Memory B cell (primary cell): ENCODE measurements at regions not wholly inside any gene's neighbourhood (a gene's known extent, or its start where the extent isn't known, plus 50 kb on each side); places are given as distances from the start of the nearest gene placed in this dataset.
"Not testable (repeated sequence)": the region's sequence is repeated elsewhere in the genome, so short reads cannot be mapped to it uniquely, and the experiment has no call there.

ENCODE experiments used
- ATAC-seq: fragments of 150-1000 bp; cut with Tn5 transposase; 2 replicates; pipeline ENCODE4 v1.10.0; 2021; ENCODE audit warnings: low read depth, mild to moderate bottlenecking, moderate library complexity
- DNase-seq, 2 donors: peaks; one replicate each; pipeline ENCODE4 v3.0.0; 2022; ENCODE audit warnings: low spot score in 2 of 2
- H3K27ac Mint-ChIP-seq: one replicate; pipeline ENCODE4 v1.8.0; 2022; ENCODE audit warnings: mild to moderate bottlenecking, moderate library complexity, mixed read lengths
- H3K27me3 Mint-ChIP-seq: one replicate; pipeline ENCODE4 v1.8.0; 2022; ENCODE audit warnings: mixed read lengths
- H3K36me3 Mint-ChIP-seq: one replicate; pipeline ENCODE4 v1.8.0; 2022; ENCODE audit warnings: mild to moderate bottlenecking, mixed read lengths
- H3K4me1 Mint-ChIP-seq: one replicate; pipeline ENCODE4 v1.8.0; 2022; ENCODE audit warnings: mixed read lengths
- H3K4me3 Mint-ChIP-seq: one replicate; pipeline ENCODE4 v1.8.0; 2022; ENCODE audit warnings: mild to moderate bottlenecking, moderate library complexity, mixed read lengths
- H3K9me3 Mint-ChIP-seq: one replicate; pipeline ENCODE4 v1.8.0; 2022; ENCODE audit warnings: mixed read lengths

DNA sequence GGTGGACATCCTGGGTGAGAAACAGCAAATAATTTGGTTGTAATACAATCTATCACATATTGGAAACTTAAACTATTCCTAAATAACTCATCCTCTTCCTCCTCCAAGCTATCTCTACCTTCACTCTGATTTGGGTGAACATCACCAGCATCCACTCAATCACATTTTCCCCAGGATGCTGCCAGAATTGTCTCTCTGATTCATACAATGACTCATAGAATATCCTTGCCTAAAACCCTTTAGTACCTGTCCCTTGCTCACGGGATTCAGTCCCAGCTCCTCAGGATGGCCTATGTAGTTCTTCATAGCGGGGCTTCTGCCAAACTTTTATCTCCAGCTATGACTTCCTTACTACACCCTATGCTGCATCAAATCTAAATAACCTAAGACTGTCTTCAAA, 146.8 kb downstream of the EMP1 start:
- peaks cover 4% of the 10 kb centered on the region for H3K9me3 Mint-ChIP-seq
- no peak overlapping the region for H3K4me3 Mint-ChIP-seq
- ATAC-seq: no peak
- no peaks in the 10 kb centered on the region for H3K36me3 Mint-ChIP-seq
- no peaks in the 10 kb centered on the region for H3K4me1 Mint-ChIP-seq
- DNase-seq: no peak
- peaks cover 19% of the 10 kb centered on the region for H3K27me3 Mint-ChIP-seq
- H3K27ac Mint-ChIP-seq: no peak overlapping the region

DNA sequence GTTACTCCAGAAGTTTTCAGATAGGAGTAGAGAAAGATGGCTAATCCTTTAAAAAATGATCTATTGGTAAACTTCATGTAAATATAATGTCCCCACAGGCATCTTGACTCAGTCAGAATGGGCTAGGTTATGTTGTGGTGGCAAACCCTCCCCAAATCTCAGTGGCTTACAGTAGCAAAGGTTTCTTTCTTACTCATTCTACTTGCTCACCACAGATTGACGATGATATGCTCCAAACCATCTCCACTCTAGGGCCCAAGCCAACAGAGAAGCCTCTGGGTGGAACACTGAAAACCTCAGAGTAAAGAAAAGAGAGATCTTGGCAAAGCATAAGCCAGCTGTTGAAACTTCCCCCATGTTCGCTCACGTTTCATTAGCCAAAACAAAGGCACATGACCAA, 146.4 kb downstream of the EMP1 start:
- H3K36me3 Mint-ChIP-seq: no peaks in the 10 kb centered on the region
- H3K27me3 Mint-ChIP-seq: peaks cover 19% of the 10 kb centered on the region
- H3K4me3 Mint-ChIP-seq: no peak overlapping the region
- H3K27ac Mint-ChIP-seq: no peak overlapping the region
- ATAC-seq (no peak), DNase-seq (no peak)
- H3K9me3 Mint-ChIP-seq: peaks cover 4% of the 10 kb centered on the region
- H3K4me1 Mint-ChIP-seq: no peaks in the 10 kb centered on the region

DNA sequence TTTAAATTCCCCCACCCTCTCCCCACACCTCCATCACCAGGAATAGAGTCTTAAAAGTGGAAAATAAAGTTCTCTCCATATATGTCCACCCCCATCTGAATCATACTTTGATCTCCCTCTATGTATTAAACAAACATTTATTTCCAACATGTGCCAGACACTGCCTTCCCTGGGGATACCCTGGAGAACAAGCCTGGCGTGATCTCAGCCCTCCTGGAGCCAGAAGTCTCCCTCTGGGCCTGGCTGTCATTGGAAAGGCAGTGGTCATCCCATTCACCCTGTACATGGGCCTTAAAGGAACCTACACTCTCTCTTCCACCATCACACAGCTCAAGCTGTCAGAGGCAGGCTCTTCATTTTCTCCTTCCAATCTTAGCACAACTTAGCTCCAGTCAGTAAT, 143.6 kb downstream of the EMP1 start:
- Mint-ChIP-seq H3K4me1 (no peaks in the 10 kb centered on the region), H3K36me3 (no peaks in the 10 kb centered on the region), H3K27ac (no peak overlapping the region), H3K4me3 (no peak overlapping the region), H3K27me3 (peaks cover 19% of the 10 kb centered on the region), H3K9me3 (peaks cover 4% of the 10 kb centered on the region)
- ATAC-seq: no peak
- DNase-seq: no peak

DNA sequence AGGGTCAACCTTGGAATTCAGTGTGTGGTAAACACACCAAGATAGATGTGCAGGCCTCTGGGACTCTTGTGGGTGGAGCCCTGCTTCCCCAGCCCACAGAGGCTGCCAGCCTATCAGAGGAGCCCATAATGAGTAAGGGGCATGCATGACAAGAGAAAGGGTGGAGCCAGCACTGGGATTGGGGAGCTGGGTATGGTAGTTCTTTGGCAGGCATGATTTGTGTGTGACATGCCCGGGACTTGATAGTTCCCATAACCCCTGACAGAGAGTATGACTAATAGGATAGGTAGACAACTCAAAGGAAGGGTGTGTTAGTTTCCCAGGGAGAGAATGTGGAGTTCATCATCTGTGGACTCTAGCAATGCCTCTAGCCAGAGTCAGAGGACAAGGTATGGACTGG, 143.0 kb downstream of the EMP1 start:
- Mint-ChIP-seq H3K27me3 (peaks cover 21% of the 10 kb centered on the region), H3K27ac (no peak overlapping the region), H3K4me1 (no peaks in the 10 kb centered on the region), H3K4me3 (no peak overlapping the region), H3K9me3 (peaks cover 4% of the 10 kb centered on the region), H3K36me3 (no peaks in the 10 kb centered on the region)
- no peak for DNase-seq
- no peak for ATAC-seq

DNA sequence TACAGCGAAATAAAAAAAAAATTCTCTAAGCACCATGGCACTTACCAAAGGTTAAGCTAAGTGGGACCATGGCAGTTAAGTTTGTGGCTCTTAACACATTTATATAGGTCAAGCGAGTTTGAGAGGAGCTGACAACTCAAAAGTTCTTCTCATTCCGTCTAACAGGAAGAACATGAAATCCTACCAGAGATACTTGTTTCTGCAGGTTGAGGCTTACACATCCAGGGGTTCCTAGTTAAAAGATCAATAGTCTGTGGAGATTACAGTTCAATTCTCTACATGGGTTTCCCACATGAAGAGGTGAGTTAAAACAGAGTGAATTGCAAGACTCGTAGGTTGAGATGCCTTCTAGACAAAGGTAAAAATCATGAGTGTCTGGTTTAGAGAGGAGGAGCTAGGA, 142.6 kb downstream of the EMP1 start:
- Mint-ChIP-seq H3K36me3 (no peaks in the 10 kb centered on the region), H3K9me3 (peaks cover 4% of the 10 kb centered on the region), H3K4me3 (no peak overlapping the region), H3K4me1 (no peaks in the 10 kb centered on the region), H3K27me3 (peaks cover 21% of the 10 kb centered on the region), H3K27ac (no peak overlapping the region)
- DNase-seq (no peak), ATAC-seq (no peak)

DNA sequence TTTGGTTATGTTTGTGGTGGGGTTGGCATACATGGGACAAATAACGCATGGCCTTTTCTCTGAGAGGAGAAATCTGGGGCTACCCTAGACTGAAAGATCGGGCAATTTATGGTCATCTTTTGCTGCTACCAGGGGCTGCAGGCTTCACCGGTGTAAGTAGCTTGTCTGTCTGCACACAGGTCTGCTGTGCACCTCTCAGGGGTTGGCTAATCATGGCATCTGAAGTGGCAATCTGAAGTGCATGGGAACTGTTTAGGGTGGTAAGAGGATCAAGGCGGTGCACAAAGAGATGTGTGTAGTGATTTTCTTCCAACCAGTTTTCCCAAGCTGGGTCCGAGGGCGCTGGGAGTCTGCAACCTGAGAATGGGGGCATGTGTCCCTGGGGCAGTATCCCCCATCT, 141.3 kb downstream of the EMP1 start:
- H3K36me3 Mint-ChIP-seq: no peaks in the 10 kb centered on the region
- ATAC-seq (no peak), DNase-seq (no peak)
- H3K9me3 Mint-ChIP-seq: peaks cover 4% of the 10 kb centered on the region
- no peaks in the 10 kb centered on the region for H3K4me1 Mint-ChIP-seq
- no peak overlapping the region for H3K4me3 Mint-ChIP-seq
- H3K27me3 Mint-ChIP-seq: peaks cover 18% of the 10 kb centered on the region
- H3K27ac Mint-ChIP-seq: no peak overlapping the region

DNA sequence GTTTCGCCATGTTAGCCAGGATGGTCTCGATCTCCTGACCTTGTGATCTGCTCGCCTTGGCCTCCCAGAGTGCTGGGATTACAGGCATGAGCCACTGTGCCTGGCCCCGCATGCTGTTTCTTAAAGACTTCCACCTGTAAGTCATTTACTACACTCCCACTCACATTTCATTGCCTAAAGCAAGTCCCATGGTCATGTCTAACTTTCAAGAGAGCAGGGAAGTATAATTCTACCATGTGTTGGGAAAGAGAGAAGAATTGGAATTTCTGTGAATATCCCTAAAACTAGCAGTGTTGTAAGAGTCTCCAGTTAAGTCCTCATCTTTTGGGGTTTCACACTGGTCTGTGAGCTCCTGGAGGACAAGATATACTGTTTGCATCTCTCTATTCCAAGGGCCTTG, 139.7 kb downstream of the EMP1 start:
- Mint-ChIP-seq H3K36me3 (no peaks in the 10 kb centered on the region), H3K4me3 (no peak overlapping the region), H3K27me3 (peaks cover 14% of the 10 kb centered on the region), H3K4me1 (no peaks in the 10 kb centered on the region), H3K27ac (no peak overlapping the region), H3K9me3 (peaks cover 2% of the 10 kb centered on the region)
- no peak for DNase-seq
- ATAC-seq: no peak

DNA sequence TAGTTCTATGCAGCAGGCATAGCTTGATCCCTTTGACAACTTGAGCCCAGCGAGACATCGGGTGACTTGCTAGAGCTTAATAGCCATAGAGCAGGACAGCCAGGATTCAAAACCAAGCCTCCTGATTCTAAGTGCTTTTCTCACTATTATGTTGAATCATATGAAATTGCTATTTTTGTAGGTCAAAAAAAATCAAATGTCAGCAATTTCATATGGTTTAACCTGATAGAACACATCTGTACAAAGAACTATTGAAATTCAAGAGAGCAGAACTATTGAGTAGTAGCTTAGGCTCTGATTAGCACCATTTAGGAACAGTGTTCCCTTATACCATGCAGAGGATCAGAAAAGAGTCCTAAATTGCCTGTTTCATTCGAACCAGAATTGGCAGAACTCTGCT, 132.0 kb downstream of the EMP1 start:
- H3K27me3 Mint-ChIP-seq: peaks cover 20% of the 10 kb centered on the region
- H3K36me3 Mint-ChIP-seq: no peaks in the 10 kb centered on the region
- peaks cover 4% of the 10 kb centered on the region for H3K4me1 Mint-ChIP-seq
- H3K27ac Mint-ChIP-seq: no peak overlapping the region
- DNase-seq (no peak), ATAC-seq (no peak)
- H3K4me3 Mint-ChIP-seq: no peak overlapping the region
- H3K9me3 Mint-ChIP-seq: peaks cover 2% of the 10 kb centered on the region

DNA sequence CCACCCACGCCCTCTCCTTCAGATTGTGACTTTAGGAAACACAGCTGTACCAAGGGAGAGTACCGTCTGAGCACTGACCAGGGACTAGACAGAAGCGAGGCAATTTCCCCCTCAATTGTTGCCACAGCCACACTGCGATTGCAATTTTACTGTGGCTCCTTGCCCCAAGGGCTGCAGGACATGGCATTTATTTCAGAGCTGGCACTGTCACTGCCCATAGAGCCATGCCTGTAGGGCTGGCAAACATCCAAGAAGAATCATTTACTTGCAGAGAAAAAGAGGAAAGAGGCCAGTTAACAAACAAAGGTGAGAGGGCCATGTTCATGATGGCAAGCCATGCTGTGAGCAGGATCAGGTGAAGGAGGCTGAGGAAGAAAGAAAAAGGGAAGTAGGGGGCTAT, 129.6 kb downstream of the EMP1 start:
- ATAC-seq: no peak
- peaks cover 1% of the 10 kb centered on the region for H3K9me3 Mint-ChIP-seq

DNA sequence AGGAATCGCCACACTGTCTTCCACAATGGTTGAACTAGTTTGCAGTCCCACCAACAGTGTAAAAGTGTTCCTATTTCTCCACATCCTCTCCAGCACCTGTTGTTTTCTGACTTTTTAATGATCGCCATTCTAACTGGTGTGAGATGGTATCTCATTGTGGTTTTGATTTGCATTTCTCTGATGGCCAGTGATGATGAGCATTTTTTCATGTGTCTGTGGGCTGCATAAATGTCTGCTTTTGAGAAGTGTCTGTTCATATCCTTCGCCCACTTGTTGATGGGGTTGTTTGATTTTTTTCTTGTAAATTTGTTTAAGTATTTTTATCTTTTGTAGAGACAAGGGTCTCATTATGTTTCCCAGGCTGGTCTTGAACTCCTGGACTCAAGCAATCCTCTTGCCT, 128.5 kb downstream of the EMP1 start:
- H3K36me3 Mint-ChIP-seq, H3K4me3 Mint-ChIP-seq, H3K4me1 Mint-ChIP-seq, ATAC-seq, H3K27ac Mint-ChIP-seq, H3K9me3 Mint-ChIP-seq, DNase-seq: not testable (repeated sequence)
- H3K27me3 Mint-ChIP-seq: peaks cover 21% of the 10 kb centered on the region

More for the DNA sequence above, 129.6 kb downstream of the EMP1 start:
- Mint-ChIP-seq H3K36me3 (no peaks in the 10 kb centered on the region), H3K27ac (no peak overlapping the region), H3K4me1 (peaks cover 4% of the 10 kb centered on the region), H3K27me3 (peaks cover 19% of the 10 kb centered on the region), H3K4me3 (no peak overlapping the region)
- no peak for DNase-seq

DNA sequence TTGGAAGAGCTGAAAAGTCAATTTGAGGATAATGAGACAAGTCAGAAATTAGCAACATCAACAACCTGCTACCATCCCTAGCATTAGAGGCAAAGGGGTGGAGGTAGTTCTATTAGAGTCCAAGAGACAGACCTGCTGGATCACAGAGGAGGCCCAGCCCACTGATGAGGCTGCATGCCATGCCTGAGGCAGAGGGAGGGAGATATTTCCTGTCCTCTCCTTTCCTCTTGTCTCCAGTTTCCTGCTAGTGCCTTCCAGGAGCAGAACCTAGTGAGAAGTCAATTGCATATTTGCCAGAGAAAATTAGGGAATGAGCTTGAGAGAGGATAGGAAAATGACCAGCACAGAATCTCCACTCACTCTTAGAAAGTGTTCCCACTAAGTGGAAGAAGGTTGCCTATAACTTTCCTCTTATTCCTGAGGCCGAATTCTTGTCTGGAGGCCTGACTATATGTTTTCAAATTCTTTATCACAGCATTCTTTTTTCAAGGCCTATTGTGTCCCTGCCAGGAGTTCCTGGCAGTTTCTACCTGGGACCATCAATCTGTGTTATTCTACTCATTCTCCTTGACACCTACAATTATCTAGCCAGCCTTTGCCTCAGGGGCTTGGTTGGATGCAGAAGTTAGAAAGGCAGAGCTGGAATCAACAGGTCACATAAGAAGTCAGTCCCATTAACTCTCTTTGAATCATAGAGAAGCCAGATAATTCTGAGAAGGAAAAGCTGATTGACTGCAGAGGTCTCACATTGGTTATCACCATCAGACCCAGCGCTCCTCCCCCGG, 121.9 kb downstream of the EMP1 start:
- Mint-ChIP-seq H3K9me3 (no peaks in the 10 kb centered on the region), H3K4me1 (no peaks in the 10 kb centered on the region), H3K36me3 (no peaks in the 10 kb centered on the region), H3K4me3 (no peak overlapping the region), H3K27me3 (peaks cover 10% of the 10 kb centered on the region), H3K27ac (no peak overlapping the region)
- DNase-seq (no peak), ATAC-seq (no peak)

DNA sequence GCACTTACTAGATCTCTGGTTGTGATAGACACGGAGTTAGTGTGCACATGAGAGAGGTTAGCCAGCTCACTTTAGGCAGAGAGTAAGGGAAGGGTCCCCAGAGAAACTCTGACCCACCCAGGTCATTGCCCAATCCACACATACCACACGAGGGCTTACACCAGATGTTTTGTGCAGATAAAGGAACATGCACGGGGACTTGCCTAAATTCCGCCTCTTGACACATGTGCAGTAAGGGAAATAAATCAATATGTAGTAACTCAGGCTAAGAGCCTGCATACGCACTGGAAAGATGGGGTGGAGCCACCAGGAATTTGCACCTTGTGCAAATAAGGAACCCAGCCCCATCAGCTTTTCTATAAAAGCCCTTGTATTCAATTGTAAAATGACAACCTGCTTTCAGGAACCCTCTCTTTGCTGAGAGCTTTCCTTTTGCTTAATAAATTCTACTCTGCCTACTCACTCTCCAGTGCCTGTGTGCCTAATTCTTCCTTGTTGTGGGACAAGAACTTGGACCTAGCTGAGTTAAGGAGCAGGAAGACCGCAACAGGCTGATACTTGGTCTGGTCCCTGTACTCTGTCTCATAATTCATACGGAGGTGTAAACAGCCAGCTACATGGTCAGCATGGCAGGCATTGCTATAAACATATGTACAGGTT, 120.2 kb downstream of the EMP1 start:
- Mint-ChIP-seq H3K27me3 (peaks cover 12% of the 10 kb centered on the region), H3K36me3 (no peaks in the 10 kb centered on the region), H3K4me3 (no peak overlapping the region), H3K4me1 (no peaks in the 10 kb centered on the region), H3K9me3 (no peaks in the 10 kb centered on the region), H3K27ac (no peak overlapping the region)
- ATAC-seq: no peak
- DNase-seq: no peak

DNA sequence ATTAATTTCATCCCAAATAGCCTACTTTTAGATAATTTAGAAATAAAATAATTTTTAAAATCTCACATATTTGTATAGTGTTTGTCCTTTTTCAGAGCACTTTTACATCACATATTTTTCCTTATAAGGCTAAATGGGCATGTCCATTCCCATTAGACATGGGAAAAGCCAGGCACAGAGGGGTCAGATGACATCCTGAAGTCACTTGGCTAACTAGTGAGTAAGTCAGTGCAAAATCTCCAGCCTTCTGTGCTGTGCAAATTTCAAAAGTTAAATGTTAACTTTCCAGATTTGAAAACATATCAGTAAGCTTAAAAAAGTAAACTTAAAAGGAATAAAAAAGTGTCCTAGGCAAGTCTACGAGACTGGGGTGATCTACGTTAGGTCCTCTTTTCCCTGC, 117.4 kb downstream of the EMP1 start:
- Mint-ChIP-seq H3K36me3 (no peaks in the 10 kb centered on the region), H3K27ac (no peak overlapping the region), H3K4me1 (no peaks in the 10 kb centered on the region), H3K4me3 (no peak overlapping the region), H3K9me3 (no peaks in the 10 kb centered on the region), H3K27me3 (peaks cover 8% of the 10 kb centered on the region)
- ATAC-seq (no peak), DNase-seq (no peak)

DNA sequence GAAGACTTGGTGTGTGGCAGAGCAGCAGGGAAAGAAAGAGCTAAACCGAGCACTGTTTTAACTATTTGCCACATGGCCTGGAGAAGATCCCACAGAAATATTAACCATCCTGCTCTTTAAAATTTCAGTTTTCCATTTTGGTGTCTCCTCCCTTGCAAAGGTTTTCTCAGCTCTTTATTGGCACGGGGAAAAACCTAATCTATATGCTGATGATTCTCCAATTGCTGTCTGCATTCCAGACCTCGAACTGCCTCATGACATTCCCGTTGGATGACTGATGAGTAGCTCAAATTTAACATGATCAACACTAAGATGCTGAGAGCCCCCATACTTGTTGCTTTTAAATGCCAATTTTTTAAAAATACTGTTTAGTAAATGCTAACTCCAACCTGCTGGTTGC, 115.0 kb downstream of the EMP1 start:
- no peak overlapping the region for H3K27ac Mint-ChIP-seq
- H3K4me3 Mint-ChIP-seq: no peak overlapping the region
- no peak for DNase-seq
- H3K9me3 Mint-ChIP-seq: no peaks in the 10 kb centered on the region
- no peaks in the 10 kb centered on the region for H3K4me1 Mint-ChIP-seq
- H3K27me3 Mint-ChIP-seq: peaks cover 16% of the 10 kb centered on the region
- ATAC-seq: no peak
- H3K36me3 Mint-ChIP-seq: no peaks in the 10 kb centered on the region
